ENCODE measurements at regions not wholly inside any gene's neighbourhood (a gene's known extent, or its start where the extent isn't known, plus 50 kb on each side); places are given as distances from the start of the nearest gene placed in this dataset.
A peak's percentile ranks its signal among the peaks of the same experiment; 100 is the strongest.
"Not testable (repeated sequence)": the region's sequence is repeated elsewhere in the genome, so short reads cannot be mapped to it uniquely, and the experiment has no call there.

GRCh38 chr15:95192923-95193322 lies 961.6 kb downstream of the MCTP2 start:
- DNase-seq: no peak

GRCh38 chr15:95194746-95195145 lies 963.4 kb downstream of the MCTP2 start:
- no peak for DNase-seq

GRCh38 chr15:95196176-95196915 lies 965.0 kb downstream of the MCTP2 start:
- peak; percentile 23 for DNase-seq

- no peak for DNase-seq
These were observed 971.4 kb downstream of the MCTP2 start for GRCh38 chr15:95202569-95203349.

- no peak for DNase-seq
These were observed 973.7 kb downstream of the MCTP2 start for GRCh38 chr15:95205077-95205476.

- DNase-seq: not testable (repeated sequence)
These were observed 974.5 kb downstream of the MCTP2 start for GRCh38 chr15:95205830-95206229.

GRCh38 chr15:95208071-95208470 lies 976.7 kb downstream of the MCTP2 start:
- no peak for DNase-seq

- no peak for DNase-seq
These were observed 977.6 kb downstream of the MCTP2 start for GRCh38 chr15:95208988-95209387.

GRCh38 chr15:95210436-95210981 lies 979.1 kb downstream of the MCTP2 start:
- no peak for DNase-seq

- no peak for DNase-seq
These were observed 983.7 kb downstream of the MCTP2 start for GRCh38 chr15:95215017-95215416.

- DNase-seq: no peak
These were observed 995.5 kb downstream of the MCTP2 start for GRCh38 chr15:95226835-95227234.

GRCh38 chr15:95227235-95227634 lies 995.9 kb downstream of the MCTP2 start:
- DNase-seq: no peak

GRCh38 chr15:95228856-95229555 lies 997.6 kb downstream of the MCTP2 start:
- DNase-seq: no peak

- DNase-seq: no peak
These were observed 1003.7 kb downstream of the MCTP2 start for GRCh38 chr15:95235033-95235432.

- no peak for DNase-seq
These were observed 1016.0 kb downstream of the MCTP2 start for GRCh38 chr15:95247071-95247984.

- DNase-seq: no peak
These were observed 1018.2 kb downstream of the MCTP2 start for GRCh38 chr15:95249524-95249923.

- no peak for DNase-seq
These were observed 1021.0 kb downstream of the MCTP2 start for GRCh38 chr15:95252404-95252803.

- DNase-seq: no peak
These were observed 1022.9 kb downstream of the MCTP2 start for GRCh38 chr15:95254263-95254662.

GRCh38 chr15:95259513-95259912 lies 1028.2 kb downstream of the MCTP2 start:
- peak; percentile 93 for DNase-seq

- peak; percentile 14 for DNase-seq
These were observed 1028.6 kb downstream of the MCTP2 start for GRCh38 chr15:95259965-95260364.

- no peak for DNase-seq
These were observed 1029.5 kb downstream of the MCTP2 start for GRCh38 chr15:95260856-95261255.

- DNase-seq: peak; percentile 38
These were observed 1030.2 kb downstream of the MCTP2 start for GRCh38 chr15:95261546-95261945.

Measured in tongue (tissue), 1 donor.